Cardiac fibroblast (primary cell): ENCODE measurements at regions not wholly inside any gene's neighbourhood (a gene's known extent, or its start where the extent isn't known, plus 50 kb on each side); places are given as distances from the start of the nearest gene placed in this dataset.

Source experiments
- DNase-seq, 2 donors: peaks; one replicate each; pipeline versions ENCODE4 v3.0.0 to v3.0.0-alpha.2; 2010; ENCODE audit warnings: low read depth in 2 of 2
- H3K4me3 ChIP-seq, 2 donors: replicated peaks in 1 of 2; 1 replicate in 1 of 2; 2 replicates in 1 of 2; pipeline ENCODE4 v1.5.1; 2011; ENCODE audit warnings: low read depth in 2 of 2, low read length in 2 of 2, mild to moderate bottlenecking in 2 of 2, moderate library complexity in 1 of 2
- TF ChIP-seq, protein P1 (sequence below): IDR thresholded peaks from one replicate; pipeline ENCODE4 v1.5.1; 2011; ENCODE audit warnings: low read depth, mild to moderate bottlenecking, low read length, inconsistent platforms

DNA sequence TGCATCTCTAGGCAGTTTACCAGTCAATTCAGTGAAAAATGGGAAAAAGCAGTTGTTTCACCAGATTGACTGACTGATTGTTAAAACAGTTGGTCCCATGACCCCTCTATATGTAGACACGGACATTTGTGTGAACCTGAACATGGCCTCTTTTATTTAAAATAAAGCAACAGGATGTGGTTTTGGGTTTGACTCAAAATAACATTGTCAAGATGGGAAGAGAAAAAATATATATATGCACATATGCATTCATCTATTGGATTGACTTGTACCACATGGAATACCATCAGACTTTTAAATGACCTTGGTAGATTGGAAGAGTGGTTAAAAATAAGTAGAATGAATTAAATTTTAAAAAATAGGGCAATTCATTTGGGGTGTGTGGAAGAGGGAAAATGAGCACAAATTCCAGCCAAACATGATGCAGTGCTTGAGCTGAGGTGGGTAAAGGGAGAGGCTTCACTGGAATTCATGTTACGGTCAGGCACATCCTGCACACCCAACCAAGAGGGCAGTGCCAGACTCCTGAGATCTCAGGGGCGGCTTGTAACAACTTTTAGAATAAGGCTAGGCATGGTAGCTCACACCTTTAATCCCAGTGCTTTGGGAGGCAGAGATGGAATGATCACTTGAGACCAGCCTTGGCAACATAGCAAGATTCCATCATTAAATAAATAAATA, 560.7 kb upstream of the TENM3 start:
- H3K4me3 ChIP-seq, result no peak overlapping the region
- TF ChIP-seq, protein P1, sequence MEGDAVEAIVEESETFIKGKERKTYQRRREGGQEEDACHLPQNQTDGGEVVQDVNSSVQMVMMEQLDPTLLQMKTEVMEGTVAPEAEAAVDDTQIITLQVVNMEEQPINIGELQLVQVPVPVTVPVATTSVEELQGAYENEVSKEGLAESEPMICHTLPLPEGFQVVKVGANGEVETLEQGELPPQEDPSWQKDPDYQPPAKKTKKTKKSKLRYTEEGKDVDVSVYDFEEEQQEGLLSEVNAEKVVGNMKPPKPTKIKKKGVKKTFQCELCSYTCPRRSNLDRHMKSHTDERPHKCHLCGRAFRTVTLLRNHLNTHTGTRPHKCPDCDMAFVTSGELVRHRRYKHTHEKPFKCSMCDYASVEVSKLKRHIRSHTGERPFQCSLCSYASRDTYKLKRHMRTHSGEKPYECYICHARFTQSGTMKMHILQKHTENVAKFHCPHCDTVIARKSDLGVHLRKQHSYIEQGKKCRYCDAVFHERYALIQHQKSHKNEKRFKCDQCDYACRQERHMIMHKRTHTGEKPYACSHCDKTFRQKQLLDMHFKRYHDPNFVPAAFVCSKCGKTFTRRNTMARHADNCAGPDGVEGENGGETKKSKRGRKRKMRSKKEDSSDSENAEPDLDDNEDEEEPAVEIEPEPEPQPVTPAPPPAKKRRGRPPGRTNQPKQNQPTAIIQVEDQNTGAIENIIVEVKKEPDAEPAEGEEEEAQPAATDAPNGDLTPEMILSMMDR, result no peak
- DNase-seq, result no peak

GRCh38 chr4:181684310-181684709, 558.9 kb upstream of the TENM3 start:
- DNase-seq, result peak; percentile 64 to 75
- TF ChIP-seq, protein P1, result no peak
- H3K4me3 ChIP-seq, result no peak overlapping the region

GRCh38 chr4:181685461-181685860, 557.7 kb upstream of the TENM3 start:
- TF ChIP-seq, protein P1, result no peak
- H3K4me3 ChIP-seq, result no peak overlapping the region

DNA sequence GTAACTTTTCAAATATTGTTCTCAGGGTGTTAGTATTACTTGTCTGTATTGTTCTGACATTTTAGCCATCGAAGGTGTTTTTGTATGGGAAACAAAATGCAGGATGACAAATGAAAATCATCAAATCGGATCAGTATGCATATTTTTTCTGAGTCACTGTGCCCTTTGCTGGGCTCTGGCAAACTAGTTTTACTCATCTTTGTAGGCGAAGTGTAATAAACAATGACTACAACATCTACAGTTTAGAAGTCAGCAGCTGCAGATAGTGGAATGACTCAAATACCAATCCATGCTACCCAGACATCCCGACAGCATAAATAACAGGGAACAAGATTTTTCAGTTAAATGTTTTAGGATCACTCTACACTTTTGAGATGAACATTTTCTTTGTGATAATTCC, 557.3 kb upstream of the TENM3 start:
- TF ChIP-seq, protein P1, result no peak
- no peak overlapping the region for H3K4me3 ChIP-seq
- DNase-seq, result peak; percentile 73 to 83

More at GRCh38 chr4:181685461-181685860, 557.7 kb upstream of the TENM3 start:
- DNase-seq, result peak; percentile 27 to 72

- H3K4me3 ChIP-seq, result no peak overlapping the region
- TF ChIP-seq, protein P1, result no peak
- DNase-seq, result no peak
Observed at GRCh38 chr4:181687116-181687515, 556.1 kb upstream of the TENM3 start.

- DNase-seq, result peak in 1 of 2 donors; percentile 27
- H3K4me3 ChIP-seq, result no peak overlapping the region
- TF ChIP-seq, protein P1, result no peak
Observed at GRCh38 chr4:181688432-181688831, 554.8 kb upstream of the TENM3 start.

DNA sequence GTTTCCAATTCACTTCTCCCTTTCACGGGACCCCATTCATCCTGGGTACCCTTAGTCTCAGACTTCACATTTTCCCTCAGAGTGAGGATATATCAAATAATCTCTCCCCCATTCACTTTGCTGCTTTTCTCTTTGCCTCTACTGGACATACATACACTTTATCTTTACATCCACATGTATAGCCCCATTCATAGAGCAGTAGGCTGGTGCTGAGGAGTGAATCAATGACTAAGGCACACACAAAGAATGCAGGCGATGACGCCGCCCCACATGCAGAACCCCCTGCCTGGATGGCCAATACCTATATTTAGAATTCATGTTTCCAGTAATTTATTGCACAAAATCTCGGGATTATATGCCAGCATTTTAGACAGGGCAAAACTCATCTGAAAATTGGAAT, 554.3 kb upstream of the TENM3 start:
- TF ChIP-seq, protein P1, result no peak
- DNase-seq, result peak in 1 of 2 donors; percentile 11
- H3K4me3 ChIP-seq, result no peak overlapping the region
